Retina (tissue), 1 donor: ENCODE measurements at regions not wholly inside any gene's neighbourhood (a gene's known extent, or its start where the extent isn't known, plus 50 kb on each side); places are given as distances from the start of the nearest gene placed in this dataset.
"Not testable (repeated sequence)": the region's sequence is repeated elsewhere in the genome, so short reads cannot be mapped to it uniquely, and the experiment has no call there.

Experiments used
- DNase-seq: peaks from one replicate; pipeline ENCODE4 v3.0.0-alpha.2; 2016

DNA sequence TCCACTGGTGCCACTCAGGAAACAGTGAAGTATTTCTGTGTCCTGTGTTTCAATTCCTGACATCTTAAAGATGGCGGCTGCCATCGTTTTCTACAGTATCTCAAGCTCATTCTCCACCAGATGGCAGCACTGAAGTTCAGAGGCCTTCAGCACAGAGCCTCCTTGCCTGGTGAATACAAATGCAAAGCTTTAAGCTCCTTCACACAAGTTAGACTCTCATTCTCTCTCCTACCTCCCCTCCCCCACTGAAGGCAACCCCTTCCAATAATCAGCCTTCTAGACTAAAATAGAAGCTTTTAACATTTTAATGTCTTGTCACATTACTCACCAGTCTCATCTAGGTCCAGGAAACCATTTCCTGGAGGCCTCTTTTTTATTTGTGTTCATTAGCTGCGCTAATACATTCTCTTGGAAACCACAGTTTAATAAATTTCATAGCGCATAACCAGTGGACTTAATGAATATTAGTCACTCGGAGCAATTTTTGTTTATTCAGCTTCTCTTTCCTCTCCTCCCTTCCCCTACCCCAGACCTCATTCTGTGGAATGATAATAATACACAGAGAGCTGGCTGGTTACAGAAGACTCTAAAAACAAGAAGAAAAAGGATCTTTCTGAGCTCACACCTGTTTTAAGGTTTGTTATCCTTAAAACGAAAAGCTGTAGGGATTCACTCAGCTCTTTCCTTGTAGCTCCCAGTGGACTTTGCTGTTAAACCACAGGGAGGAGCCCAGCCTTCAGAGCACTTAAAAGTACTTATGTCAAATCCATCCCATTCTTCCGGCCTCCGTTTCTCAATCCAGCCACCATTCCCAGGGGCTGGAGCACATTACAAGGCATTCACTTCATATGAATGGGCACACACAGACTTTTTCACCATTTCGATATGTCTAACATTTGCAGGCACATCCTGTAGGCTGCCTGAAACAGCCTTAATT lies 384.9 kb downstream of the HLX start:
- peak; percentile 36 for DNase-seq

DNA sequence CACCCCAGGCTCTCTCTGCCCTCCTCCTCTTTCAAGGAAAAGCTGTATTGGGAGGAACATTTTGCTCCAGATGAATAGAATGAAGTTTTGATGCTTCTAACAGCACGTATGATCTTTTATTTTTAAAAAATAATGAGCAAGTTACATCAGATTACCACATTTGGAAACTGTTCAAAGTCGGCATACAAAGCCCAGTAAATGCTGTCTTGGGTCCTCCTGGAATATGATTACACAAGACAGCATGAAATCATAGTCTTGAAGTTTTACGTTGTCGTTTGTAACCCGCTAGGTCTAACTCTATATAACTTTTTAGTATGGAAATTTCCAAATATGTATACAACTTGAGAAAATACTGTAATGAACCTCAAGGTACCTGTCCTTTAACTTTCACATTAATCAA lies 385.6 kb downstream of the HLX start:
- DNase-seq = no peak

DNA sequence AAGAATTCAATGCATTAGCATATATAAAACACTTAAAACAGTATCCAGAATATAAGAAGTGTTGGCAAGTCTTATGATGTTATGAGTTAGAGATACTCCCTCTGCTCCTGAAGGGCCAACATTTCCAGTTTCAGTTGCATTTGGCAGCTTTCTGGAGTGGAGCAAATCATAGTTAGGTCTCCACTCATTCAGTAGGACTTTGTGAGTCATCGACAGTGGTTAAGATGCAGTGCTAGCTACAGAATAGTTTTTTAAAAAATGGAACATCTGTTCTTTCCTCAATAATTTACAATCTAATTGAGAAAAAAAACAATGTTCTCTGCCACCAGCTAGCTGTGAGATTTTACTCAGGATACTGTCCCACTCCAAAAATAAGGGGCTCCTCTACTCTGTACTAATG lies 389.1 kb downstream of the HLX start:
- no peak for DNase-seq

DNA sequence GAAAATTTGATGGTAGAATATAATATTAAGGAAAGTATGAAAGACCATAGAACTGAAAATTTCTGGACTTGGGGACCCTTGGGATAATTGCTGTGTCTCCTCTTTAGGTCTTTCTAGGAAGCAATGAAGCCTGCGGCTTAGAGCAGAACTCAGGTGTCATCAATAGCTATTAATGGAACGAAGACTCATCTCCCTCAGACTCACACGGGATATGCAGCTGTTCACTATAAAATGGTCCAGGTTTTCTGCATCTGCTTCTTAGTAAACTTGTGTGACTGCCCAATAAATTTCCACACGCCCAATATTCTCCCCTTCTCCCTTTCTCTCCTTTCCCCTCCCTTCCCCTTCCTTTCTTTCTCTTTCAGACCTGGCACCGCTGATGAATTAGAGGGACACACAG lies 392.5 kb downstream of the HLX start:
- no peak for DNase-seq

DNA sequence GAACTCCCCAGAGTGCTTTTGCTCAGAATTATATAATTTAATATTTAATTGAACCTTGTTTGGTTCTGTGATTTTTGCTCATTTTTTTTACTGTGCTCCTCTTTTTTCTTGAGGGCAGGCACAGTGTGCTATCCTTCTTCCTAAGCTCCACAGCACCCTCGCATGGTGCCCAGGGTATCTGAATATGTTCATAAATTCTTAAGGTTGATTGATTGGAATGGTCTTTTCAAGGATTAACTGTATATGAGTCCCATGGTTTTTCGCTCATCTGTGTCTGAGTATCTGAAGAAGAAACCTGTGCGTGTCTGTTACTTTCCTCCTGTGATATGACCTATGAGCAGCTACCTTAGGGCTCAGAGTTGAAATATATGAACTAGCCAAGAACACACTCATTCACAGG lies 393.7 kb downstream of the HLX start:
- DNase-seq = no peak

DNA sequence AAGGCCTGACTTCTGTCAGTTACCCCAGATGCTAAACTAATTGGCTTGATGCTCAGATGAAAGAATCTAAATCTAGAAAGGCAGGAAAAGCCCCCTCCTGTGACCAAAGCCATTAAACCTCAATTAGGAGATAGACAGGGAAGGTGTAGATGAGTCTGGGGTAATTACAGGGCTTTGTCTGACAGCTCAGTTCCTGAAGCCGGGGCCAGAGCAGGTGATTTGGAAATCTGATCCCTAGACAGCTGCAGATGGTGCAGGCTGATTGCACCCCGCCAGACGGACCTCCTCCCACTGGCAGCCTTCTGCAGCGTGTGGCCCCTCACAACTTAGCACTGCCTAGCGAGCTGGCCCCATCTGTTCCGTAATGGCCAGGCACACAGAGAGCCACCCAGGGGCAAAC lies 395.1 kb downstream of the HLX start:
- peak; percentile 66 for DNase-seq

DNA sequence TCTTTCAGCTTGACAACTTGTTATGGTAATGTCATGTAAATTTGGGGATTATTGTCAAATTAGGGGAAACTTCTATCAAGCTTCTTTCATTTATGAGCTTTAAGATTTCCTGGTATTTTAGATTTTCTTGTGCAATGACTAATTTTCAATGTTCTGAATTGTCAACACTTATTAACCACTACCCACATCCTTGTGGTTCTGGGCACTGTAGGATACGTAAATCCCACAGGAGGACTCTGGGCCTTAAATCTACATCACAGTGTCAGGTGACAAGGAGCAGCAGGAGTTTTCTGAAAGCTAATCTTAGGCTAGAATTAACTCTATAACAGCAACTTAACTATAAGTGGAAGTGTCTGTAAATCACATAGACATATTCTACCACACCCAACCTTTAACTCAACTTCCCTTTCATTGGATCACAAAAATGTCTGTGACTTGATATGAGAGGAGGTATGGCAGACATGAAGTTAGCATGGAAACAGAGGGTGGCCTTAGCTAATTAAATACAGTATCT lies 397.7 kb downstream of the HLX start:
- DNase-seq = no peak

DNA sequence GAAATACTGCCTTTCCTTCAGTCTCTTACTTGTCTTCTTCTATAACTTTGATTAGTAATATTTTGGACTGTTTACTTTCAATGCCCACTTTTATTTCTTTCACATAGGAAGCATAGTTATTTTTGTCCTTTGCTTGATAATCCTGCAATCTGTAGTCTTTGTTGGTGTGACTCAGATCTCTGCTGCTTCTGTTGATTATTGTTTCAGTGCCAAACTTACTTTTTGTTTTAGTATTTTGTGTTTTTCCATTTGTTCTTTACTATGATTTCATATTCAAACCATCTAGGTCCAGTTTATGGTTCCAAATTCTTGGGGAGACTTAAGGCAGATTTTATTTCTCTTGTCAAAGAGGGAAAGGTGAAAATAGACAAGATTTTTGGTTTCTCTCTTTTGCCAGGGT lies 399.9 kb downstream of the HLX start:
- DNase-seq = no peak

DNA sequence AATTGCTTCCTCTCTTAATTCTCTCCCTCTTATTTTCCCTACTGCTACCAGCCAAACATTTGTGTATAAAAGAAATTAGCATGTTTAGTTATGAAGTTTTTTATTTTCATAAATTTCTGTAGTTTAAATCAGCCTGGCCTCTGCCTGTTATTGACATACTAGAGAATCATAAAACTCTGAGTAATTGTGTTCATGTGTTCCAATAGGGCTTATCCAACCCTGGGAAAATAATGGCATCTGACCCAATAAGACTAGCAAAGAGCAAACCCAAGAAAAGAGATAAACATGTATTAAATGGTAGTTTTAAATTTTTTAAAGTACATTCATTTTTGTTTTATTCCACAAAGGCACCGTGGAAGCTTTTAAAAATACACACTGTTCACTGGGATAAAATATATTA lies 404.3 kb downstream of the HLX start:
- DNase-seq = no peak

DNA sequence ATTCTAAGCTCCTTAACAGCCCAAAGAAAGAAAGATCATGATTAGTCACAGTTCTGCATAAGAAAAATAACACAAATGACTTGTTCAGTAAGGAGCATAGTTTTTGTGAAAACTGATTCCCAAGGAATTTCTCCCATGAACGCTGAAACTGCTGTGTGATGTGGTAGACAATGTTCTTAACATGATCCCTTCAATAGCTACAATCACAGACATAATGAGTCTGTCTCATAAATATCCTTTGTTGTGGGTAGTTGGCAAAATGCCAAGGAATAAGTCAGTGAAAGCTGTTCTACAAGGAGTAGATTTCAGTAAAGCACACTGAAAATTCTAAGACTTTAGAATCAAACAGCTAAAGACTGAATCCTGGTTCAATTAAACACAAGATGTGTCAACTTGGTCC lies 404.8 kb downstream of the HLX start:
- DNase-seq = no peak

DNA sequence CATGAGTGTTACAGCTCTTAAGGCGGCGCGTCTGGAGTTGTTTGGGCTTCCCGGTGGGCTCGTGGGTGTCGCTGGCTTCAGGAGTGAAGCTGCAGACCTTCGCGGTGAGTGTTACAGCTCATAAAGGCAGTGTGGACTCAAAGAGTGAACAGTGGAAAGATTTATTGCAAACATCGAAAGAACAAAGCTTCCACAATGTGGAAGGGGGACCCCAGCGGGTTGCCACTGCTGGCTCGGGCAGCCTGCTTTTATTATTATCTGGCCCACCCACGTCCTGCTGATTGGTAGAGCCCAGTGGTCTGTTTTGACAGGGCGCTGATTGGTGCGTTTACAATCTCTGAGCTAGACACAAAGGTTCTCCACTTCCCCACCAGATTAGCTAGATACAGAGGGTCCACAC lies 405.7 kb downstream of the HLX start:
- not testable (repeated sequence) for DNase-seq

DNA sequence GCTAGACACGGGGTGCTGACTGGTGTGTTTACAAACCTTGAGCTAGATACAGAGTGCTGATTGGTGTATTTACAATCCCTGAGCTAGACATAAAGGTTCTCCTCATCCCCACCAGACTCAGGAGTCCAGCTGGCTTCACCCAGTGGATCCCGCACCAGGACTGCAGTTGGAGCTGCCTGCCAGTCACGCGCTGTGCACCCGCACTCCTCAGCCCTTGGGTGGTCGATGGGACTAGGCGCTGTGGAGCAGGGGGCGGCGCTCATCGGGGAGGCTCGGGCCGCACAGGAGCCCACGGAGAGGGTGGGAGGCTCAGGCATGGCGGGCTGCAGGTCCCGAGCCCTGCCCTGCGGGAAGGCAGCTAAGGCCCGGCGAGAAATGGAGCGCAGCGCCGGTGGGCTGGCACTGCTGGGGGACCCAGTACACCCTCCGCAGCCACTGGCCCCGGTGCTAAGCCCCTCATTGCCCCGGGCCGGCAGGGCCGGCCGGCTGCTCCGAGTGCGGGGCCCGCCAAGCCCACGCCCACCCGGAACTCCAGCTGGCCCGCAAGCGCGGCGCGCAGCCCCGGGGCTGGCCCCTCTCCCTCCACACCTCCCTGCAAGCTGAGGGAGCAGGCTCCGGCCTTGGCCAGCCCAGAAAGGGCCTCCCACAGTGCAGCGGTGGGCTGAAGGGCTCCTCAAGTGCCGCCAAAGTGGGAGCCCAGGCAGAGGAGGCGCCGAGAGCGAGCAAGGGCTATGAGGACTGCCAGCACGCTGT lies 406.4 kb downstream of the HLX start:
- not testable (repeated sequence) for DNase-seq

DNA sequence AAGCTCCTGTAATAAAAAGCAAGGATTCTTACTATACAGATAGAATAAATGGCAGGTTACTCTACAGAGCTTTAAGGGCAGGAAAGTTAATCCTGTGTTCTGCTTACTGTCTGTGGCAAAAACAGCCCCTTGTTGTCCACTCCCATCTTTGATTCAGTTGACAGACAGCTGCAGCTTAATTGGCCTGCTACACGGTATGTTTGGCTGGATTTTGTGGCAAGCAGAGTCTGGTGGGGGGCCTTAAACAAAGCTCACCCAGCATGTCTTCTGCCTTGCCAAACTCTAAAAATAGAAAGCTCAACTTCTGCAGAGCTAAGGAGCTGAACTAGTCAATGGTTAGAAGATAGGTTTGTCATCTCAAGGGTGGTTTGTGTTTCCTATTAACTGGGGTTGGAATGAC lies 407.2 kb downstream of the HLX start:
- peak; percentile 19 for DNase-seq

DNA sequence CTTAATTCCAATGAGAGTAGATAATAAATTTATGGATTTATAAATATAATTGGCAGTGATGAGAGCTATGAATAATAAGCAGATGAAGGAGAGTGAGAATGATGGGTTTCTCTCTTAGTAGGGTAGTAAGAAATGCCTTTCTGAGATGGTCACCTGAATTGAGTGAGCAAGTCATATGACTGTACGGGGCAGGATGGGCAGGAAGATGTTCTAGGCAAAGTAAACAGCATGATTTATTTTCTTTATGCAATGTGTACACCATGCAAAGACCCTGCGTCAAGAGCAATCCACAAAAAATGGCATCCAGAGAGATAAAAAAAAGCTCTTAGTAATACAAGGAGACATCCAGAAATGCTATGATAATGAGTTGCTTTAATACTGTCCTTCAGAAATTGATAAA lies 409.9 kb downstream of the HLX start:
- no peak for DNase-seq

DNA sequence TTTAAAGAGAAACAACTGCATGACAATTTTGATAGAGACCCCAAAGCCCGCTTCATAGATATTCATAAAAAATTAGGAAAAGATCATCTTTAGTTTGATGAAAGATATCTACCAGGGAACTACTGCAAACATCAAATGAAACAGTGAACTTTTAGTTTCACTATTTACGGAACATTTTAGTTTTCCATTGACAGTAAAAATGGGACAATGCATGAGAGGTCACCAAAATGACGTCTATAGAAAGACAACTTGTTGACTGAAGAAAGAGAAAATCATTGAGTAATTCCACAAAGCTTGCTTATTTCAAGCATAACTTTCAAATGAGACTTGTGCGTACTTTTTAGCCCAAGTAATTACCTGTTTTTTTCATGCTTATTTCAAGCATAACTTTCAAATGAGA lies 411.4 kb downstream of the HLX start:
- DNase-seq = no peak

DNA sequence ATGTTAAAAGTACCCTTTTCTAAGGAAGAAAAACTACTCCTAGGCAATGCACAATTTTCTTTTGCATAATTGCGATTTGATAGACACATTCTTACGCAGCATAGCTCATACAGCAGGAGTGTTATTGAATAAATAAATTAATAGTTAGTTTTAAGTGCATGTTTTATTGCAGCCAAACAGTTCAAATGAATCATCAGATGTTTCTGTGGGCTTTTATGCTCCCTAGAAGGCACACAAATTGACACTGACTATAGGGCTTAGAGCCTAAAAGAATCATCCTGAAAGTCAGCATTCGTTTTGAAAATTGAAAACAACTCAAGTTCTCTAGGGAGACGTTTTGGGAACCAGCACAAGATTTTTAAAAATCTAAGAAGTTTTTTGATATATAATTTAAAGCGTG lies 411.9 kb downstream of the HLX start:
- DNase-seq = no peak

DNA sequence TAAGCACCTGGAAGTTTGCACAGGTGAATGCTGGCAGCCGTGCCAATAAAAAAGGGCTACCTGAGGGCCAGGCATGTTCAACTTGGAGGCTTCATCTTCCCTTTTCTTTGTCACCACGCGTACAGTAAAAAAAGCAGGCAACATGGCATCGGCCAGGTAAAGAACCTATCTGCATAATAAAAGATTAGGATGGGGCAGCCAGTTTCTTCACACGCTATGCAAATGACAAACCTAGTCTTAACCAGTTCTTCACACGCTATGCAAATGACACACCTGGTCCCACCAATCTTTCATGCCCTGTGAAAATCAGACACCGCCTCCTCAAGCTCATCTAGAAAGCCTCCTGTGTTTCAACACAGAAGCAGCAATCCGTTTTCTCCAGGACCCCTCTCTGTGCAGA lies 413.4 kb downstream of the HLX start:
- no peak for DNase-seq

DNA sequence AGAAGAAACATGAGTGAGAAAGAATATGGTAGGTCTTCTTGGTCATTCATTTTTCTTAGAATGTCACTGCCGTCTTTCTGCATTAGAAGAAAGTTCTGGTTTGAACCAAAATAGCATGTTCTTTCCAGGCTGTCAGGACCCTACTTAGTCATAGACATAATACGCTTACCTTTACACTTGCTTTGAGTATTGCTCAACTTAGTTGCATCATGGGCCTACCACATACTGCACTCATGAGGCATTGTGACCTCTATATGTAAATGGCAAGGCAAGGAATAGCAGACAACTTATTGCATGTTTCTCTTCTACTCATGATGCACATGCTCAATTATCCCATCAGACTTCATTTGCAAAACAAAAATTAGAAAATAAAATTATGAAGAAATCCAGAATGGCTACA lies 415.0 kb downstream of the HLX start:
- DNase-seq = no peak

DNA sequence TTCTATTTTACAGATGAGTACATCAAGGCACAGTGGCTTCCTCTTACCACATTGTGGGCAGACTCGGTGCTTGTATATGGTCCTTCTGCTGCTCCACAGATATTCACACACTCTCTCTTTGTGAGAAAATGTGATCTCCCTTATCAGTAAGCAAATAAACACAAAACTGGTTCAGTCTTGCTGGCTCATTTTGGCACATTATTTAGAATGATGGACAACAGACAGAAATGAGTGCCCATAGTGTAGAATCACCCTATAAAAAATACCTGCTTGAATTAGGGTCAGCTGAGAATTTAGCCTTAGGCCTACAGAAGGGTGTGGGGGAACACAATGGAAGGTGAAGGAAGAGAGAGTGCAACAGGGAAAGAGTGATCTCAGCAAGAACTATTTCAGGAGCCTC lies 423.1 kb downstream of the HLX start:
- no peak for DNase-seq

DNA sequence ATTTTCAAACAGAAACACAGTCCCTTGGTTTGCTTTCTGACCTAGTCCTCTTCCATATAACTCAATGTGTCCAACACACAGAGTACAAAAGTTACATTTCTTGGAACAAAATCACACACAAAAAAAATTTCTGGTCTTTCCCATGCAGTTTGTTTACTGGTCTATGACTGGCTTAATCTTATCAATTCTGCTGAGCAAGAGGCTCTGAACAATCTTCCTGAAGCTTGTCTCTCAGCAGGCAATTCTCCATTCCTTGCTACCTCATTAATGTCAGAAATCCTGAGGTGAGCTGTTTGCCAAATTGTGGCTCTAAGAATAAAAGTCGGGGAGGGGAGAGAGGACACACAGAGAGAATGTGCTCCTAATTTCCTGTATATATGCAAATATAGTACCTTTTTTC lies 423.6 kb downstream of the HLX start:
- DNase-seq = no peak

DNA sequence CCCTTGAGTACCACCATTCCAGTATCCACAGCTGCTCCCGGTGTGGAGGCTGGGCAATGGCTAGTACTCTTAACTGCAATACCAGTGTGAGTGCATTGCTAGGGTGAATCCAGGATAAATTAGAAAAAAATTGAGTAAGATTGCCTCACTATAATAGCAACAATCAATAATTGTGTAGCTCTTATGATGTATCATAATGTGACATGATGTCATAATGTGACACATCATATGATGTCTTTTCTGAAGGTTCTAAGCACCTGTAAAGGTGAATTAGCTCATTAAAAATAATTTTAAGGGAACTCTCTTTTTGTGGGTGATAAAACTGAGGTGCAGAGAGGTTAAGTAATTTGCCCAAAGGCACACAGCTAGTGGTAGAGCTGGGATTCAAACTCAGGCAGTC lies 424.4 kb downstream of the HLX start:
- DNase-seq = no peak

DNA sequence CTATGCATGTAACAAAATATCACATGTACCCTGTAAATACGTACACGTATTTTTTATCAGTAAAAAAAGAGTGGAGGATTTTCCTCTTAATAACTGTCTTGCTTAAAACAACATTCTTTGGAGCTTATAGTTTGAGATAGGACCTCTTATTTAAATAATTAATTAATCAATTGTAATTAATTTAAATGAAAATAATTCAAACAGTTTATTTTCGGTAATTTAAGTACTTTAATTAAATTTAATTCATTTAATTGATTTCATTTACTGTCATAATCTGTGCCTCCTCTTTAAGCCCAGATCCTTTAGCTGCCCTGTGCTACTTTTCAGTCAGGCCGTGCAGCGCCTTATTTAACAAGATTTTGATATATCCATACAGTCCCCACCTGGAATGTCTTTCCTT lies 427.0 kb downstream of the HLX start:
- no peak for DNase-seq

DNA sequence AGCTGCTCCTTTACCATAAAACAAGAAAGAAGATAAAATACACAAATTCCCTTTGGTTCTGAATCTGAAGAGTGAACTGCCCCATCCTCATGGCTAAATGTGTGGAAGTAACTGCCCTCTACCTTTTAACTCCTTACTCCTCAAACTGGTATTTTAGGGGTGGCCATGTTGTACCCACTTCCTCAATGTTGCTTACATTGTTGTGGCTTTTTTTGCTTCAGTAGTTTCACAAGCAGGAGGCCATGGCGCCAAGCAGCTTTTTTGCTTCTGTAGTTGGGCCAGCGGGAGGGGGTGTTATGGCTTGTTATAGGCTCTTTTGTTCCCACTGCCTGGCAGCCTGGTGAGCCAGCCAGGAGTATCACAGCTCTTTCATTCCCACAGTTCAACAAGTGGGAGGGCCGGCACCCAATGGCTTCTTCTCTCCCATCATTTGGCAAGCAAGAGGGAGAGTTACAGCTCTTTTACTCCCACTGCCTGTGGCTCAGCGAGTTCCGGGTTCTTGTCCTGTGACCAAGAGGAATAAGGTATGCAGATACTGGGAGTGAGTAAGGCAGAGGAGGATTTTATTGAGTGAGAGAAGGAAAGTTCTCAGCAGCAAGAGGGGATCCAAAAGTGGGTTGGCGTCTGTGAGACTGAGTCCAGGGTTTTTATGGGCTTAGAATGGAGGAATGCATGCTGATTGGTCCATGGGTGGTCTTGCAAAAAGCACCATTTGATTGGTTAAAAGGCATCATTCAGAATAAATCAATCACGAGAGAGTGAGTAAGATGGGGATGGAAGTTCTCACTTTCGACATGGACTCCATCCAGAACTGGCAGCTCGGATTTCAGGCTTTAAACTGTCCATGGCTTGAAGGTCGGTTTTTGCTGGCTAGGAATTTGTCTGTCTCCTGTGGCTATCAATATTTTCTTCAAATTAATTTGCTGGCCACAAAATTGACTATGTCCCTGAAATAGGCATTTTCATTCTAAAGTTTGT lies 429.6 kb downstream of the HLX start:
- DNase-seq = no peak
